Stimulated activated CD4-positive, alpha-beta T cell treated with anti-CD3 and anti-CD28 coated beads, Interleukin-4, amount 100 ng/mL, for 1 hour (primary cell): ENCODE measurements at regions not wholly inside any gene's neighbourhood (a gene's known extent, or its start where the extent isn't known, plus 50 kb on each side); places are given as distances from the start of the nearest gene placed in this dataset.
"Not testable (repeated sequence)": the region's sequence is repeated elsewhere in the genome, so short reads cannot be mapped to it uniquely, and the experiment has no call there.

ENCODE experiments used
- DNase-seq: peaks from one replicate; pipeline ENCODE4 v3.0.0-alpha.2; 2020

GRCh38 chr10:8283166-8283905 is 228.8 kb downstream of the GATA3 start:
- no peak for DNase-seq

- no peak for DNase-seq
These were observed 229.5 kb downstream of the GATA3 start for GRCh38 chr10:8283986-8284385.

- DNase-seq = not testable (repeated sequence)
These were observed 231.5 kb downstream of the GATA3 start for GRCh38 chr10:8285970-8286369.

DNA sequence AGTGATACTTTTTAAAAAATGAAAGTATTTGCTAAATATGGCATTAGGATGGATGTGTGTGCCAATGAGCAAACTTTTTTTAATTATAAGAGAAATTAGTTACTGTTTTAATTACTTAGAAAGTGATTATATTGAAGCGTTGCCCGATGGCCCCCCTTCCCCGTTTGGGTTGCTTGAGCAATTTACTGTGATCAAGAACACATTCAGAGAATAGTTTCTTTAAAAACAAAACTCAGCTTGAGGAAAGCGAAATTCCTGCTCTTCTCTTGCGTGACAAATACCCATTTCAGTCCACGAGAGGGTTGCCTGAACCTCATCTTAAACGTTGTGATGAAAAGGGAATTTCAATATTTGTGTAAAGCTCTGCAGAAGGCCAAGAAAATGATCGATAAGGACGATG is 234.1 kb downstream of the GATA3 start:
- no peak for DNase-seq

- no peak for DNase-seq
These were observed 234.9 kb downstream of the GATA3 start for GRCh38 chr10:8289186-8289924.

DNA sequence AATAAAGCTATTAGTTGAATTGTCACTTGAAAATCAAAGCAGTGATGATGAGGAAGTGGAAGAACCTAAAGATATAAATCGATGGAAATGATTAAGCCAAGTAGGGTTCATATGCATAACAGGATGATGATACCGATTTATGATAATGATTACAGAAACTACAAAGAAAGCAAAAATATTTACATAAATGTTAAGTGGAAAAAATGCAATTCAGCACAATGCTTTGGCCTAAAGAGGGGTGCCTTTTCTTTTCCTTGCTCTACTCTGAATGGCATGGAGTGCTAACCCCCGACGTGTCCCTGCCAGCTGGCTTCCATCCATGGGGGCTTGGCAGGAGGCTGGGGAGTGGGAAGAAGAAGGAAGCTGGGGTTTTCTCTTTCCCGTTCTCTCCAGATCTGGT is 240.3 kb downstream of the GATA3 start:
- DNase-seq = no peak

- DNase-seq = no peak
These were observed 240.8 kb downstream of the GATA3 start for GRCh38 chr10:8295311-8295710.

GRCh38 chr10:8296090-8296733 is 241.7 kb downstream of the GATA3 start:
- DNase-seq = no peak

- DNase-seq = no peak
These were observed 242.2 kb downstream of the GATA3 start for GRCh38 chr10:8296734-8297101.

GRCh38 chr10:8297107-8297506 is 242.6 kb downstream of the GATA3 start:
- no peak for DNase-seq

GRCh38 chr10:8297959-8298358 is 243.5 kb downstream of the GATA3 start:
- no peak for DNase-seq

- DNase-seq = no peak
These were observed 244.5 kb downstream of the GATA3 start for GRCh38 chr10:8298896-8299570.

DNA sequence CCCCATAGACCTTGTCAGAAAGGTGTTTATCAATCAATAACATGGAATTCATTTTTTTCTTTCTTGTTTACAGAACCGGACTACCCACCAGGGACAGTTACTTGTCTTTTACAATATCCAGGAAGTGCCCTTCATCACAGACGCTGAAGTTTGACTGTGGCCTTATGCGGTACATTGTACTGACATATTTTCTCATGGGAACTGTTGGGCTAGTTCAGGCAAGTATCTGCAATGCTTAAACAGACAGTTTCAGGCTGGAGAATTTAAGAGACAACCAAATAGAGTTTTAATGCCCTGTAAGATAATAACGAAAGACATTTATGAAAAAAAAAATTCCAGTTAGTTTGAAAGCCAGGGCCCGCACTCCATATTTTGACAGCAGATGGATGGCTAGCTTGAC is 246.4 kb downstream of the GATA3 start:
- DNase-seq = no peak

DNA sequence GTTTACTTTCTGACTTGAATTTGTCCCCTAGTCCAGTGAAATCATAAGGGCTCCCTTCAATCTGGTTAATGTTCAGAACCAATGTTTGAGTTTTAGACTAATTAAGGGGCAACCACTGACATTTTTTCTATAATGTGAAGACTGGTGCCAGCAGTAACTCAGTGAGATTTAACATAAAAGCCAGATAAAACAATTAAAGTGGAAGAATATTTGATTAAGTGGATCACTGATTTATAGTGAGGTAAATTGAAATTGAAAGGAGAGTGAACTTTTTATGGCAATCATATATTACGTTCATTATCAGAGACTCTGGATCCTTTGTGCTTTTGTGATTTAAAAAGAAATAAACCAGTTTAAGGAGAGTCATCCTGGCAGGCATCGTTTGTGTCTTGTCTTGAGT is 246.8 kb downstream of the GATA3 start:
- no peak for DNase-seq

GRCh38 chr10:8301831-8302230 is 247.3 kb downstream of the GATA3 start:
- DNase-seq = no peak

- DNase-seq = no peak
These were observed 248.1 kb downstream of the GATA3 start for GRCh38 chr10:8302565-8302964.

DNA sequence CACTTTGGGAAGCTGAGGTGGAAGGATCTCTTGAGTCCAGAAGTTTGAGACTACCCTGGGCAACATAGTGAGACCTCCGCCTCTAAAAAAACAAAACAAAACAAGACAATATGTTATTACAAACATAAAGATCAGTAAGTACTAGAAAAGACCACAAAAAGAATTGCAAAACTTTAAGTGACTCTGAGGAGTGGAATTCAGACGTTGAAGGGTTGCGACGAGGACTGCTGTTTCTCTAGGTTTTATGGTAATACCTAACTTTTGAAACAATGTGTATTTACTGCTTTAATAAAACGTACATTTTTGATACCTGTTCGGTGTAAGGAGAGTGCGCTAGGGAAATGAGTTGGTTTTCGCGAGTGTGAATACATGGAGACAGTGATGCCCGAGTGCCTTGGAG is 250.4 kb downstream of the GATA3 start:
- no peak for DNase-seq

DNA sequence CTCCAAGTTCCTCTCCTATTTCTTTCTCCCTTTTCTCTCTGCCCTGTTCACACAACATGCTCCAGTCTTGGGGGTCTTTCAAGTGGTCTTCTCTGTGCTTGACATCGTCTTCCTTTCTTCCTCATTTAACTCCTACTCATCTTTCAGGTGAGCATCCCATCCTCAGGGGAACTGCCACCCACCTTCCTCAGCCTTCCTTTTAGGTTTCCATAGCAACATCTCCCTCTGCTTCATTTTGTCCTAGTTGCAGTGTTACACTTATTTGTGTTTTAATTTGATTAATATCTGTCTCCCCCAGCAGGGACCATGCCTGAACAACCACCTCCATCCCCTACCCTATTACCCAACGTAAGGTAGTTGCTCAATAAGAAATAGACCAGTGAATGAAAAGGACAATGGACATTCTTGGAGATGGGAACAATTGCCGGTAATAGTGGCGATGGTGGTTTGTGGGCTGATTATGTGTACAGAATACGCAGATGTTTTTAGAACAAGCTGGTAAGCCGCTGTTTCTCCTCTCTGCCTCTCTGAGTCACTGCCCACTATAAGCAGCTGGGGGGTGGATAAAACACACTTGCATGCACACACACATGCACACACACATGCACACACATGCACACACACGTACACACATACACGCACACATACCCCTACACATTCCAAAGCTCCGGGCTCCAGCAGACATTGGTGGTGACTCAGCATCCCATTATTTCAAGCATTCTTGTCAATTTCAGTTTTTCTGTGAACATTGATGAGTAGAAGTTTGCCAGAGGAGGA is 251.6 kb downstream of the GATA3 start:
- DNase-seq = no peak

- DNase-seq = no peak
These were observed 252.3 kb downstream of the GATA3 start for GRCh38 chr10:8306685-8307364.

GRCh38 chr10:8310930-8311329 is 256.4 kb downstream of the GATA3 start:
- DNase-seq = no peak

- DNase-seq = no peak
These were observed 257.1 kb downstream of the GATA3 start for GRCh38 chr10:8311526-8312070.

GRCh38 chr10:8312079-8312478 is 257.6 kb downstream of the GATA3 start:
- no peak for DNase-seq
